G401 (cell line): ENCODE measurements at regions not wholly inside any gene's neighbourhood (a gene's known extent, or its start where the extent isn't known, plus 50 kb on each side); places are given as distances from the start of the nearest gene placed in this dataset.

Source experiments
- DNase-seq: peaks from one replicate; pipeline ENCODE4 v3.0.0-alpha.2; 2015; ENCODE audit warnings: low spot score
- in situ Hi-C: cut with HindIII; loops from 2 replicates; pipeline ENCODE4 v1.10.0; 2016; ENCODE audit warnings: low sequenced_read_pairs, mixed read lengths

DNA sequence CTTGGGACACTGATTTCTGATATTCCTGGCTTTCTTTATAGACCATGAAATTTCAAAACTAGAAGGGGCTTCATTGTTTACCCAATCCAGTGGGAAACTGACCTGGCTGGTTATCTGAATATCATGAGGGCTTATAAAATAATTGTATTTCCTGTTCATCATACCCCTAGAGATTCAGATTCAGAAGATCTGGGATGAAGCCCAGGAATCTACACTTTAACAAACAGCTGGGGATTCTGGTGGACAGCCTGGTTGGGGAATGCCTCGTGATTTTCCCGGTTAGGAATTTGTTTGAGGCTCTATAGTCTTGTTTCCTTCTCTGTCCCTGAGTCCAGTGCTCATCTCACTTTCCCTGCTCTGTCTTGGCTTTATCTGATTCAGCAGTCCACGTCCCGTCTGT lies 110.3 kb downstream of the ADRA2A start:
- no peak for DNase-seq
- in situ Hi-C loops = no loop called here

DNA sequence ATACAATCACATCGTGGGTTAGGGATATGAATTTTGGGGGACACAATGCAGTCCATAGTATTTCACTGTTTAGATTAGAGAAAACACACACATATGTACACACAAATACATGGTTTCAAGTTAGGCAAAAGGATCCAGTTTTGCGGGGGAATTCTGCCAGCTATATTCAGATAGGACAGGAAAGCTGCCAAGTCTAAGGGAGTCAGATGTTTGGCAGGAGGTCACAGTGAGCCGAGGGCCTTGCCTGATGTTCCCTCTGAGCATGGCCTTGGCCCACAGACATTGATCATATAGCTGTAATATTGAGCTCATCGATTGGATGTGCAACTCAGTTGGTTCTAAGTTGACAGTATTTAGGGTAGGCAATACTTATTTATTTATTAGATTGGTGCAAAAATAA lies 122.8 kb downstream of the ADRA2A start:
- in situ Hi-C loops = no loop called here
- no peak for DNase-seq

DNA sequence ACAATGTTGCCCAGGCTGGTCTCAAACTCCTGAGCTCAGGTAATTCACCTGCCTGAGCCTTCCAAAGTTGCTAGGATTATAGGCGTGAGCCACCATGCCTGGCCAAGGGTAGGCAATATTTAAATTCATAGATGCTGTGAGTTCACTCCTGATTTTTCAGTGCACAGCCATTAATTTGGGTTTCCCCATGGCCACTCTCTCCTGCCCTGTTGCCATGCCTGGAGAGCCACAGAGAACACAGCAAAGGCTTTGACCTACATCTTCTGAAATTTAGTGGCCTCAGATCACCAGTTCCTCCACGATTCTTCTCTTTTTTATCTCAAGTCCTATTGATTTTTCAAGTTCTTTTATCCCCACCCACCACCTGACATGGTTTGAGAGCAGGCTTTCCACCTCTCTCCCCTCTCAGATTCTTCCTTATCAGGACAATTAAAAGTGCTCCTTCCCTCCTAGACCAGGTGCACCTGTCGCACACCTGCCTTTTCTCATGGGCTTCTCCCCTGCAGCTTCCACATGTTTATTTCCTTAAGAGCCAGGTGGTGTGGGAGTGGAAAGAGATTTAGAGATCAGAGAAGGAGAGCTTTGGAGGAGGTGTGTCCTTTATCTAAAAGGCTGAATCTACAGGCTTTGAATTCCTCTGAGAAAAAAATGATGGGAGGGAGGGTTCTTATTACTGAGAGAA lies 123.8 kb downstream of the ADRA2A start:
- in situ Hi-C loops = no loop called here

DNA sequence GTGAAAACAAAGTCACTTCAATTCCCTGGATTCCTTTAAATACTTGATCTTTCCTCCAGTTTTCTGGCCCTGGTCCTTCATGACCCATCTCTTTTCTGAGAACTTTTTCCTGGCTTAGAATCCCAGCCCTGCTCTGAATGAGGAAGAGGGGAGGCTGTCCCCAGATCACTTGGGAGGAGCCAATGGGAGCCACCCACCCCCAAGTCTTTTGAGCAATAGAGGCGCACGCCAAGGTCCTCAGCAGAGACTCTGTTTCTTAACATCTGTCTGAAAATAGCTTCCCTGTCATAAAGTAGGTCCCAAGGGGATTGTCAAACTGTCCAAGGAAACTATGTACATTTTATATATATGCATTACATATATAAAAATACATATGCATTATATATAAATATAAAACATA lies 126.8 kb downstream of the ADRA2A start:
- no peak for DNase-seq
- in situ Hi-C loops = no loop called here

More for the DNA sequence above, 123.8 kb downstream of the ADRA2A start:
- DNase-seq = no peak

DNA sequence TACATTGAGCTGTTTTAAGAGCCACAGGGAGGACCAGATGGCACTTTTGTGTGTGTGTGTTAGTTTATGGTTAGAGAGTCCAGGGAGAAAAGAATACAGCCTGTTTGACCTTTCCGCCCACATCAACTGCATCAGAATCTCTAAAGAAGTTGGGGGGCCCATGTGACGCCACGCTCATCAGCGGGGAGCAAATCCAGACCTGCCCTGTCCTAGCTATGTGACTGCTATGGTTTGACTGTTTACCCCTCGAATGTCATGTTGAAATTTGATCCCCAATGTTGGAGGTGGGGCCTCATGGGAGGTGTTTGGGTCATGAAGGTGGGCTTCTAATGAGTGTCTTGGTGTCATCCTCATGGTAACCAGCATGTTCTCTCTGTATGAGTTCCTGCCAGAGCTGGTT lies 128.0 kb downstream of the ADRA2A start:
- in situ Hi-C loops = no loop called here
- DNase-seq = no peak

DNA sequence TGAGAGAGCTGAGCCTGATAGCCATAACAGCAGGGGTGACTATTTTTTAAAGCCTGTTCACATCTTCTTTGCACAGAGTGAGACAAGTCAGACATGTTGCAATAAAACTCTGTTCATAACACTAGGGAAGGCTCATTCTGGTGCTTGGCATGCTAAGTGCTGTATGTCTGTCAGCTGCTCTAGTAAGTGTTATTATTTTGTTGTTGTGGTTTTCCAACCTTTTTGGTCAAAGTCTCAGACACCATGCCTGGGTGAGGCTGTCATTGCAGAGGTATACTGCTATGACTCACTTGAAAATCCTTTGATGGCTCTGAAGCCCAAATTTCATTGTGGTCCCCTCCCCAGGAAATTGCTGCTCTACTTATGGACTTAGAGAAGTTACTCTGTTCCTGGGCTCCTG lies 129.7 kb downstream of the ADRA2A start:
- DNase-seq = no peak
- in situ Hi-C loops = no loop called here

DNA sequence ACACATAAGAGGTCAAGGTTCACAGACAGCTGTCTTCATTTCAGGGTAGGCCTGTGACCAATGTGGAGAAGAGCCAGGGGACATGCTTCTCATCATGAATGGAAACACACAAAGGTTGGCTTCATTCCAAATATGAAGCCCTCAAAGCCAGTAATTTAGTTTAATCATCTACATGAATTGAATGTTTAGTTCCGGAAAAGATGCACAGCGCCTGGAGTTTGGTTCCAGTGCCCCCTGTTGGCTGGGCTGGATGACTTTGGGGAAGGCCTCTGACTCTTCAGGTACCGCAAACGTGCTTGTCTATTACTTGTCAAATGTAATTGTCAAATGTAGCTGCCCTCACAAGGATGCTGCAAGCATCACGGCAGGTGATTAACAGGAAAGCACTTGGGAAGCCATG lies 130.7 kb downstream of the ADRA2A start:
- DNase-seq = no peak
- in situ Hi-C loops = no loop called here

DNA sequence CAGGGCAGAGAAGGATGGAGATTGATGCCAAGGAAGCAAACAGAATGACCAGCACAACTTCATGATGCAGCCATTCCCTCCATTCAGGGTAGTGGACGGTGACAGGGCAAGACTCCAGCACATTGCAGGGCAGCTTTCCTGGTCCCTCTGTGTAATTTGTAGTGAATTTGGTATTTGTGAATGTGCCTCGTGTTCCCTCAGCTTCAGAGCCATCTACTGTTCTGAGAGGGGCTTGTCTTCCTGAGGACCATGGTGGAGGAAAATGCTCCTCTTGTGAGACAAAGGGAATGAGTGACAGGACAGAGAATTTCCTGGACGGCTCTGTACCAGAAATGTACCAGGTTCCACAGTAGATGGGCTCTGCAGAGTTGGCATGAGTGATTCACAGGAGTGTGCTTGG lies 132.1 kb downstream of the ADRA2A start:
- DNase-seq = no peak
- in situ Hi-C loops = no loop called here

DNA sequence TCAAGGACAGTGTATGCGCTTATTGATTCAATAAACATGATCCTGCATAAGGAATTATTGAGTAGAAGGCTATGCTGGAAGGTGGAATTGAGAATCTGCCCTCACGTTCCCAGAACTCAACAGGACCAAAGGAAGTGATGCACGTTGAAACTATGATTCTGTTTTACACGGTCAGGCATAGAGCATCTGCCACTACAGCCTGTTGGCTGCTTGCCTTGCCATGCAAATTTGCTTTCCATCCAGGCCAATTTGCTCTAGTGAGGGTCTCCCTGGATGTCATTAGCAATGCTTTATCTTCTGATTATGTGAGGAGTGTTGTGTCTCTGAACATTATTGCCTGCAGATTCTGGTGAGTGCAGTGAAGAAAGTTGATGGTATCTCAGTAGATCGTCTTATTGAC lies 132.9 kb downstream of the ADRA2A start:
- peak; percentile 20 for DNase-seq
- in situ Hi-C loops = no loop called here

DNA sequence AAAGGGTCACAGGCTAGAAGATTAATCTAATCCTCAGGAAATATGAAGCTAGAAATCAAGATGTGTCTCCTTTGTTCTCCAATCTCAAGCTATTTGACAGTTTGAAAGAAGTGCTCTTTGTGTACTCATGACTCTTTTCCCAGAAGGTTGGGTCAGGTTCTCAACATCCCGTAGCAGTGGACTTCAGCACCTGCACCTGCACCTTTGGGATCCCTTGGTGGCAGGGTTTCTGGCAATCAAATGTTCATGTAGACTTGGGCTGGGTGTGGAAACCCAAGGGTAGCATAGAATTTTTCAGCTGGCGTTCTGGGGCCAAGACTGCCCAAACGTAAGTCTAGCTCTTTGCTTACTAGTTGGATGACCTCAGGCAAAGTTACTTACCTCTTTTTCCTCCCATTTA lies 134.4 kb downstream of the ADRA2A start:
- in situ Hi-C loops = no loop called here
- DNase-seq = no peak

DNA sequence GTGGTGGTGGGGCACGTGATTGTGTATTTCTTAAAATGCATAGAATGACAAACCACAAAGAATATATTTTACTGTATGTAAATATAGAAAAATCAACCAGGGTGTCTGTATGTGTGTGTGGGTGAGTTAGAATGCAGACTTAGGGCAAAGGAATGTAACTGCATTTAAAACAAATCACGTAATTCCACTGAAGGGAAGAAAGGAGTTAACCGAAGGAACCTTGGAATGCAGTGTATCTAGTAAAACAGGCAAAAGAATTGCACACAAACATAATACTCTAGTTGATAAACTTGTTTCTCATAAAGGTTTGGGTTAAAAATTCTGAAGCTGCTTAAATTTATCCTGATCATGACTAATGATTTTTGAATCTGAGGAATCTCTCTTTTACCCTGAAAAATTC lies 134.9 kb downstream of the ADRA2A start:
- in situ Hi-C loops = no loop called here
- no peak for DNase-seq

DNA sequence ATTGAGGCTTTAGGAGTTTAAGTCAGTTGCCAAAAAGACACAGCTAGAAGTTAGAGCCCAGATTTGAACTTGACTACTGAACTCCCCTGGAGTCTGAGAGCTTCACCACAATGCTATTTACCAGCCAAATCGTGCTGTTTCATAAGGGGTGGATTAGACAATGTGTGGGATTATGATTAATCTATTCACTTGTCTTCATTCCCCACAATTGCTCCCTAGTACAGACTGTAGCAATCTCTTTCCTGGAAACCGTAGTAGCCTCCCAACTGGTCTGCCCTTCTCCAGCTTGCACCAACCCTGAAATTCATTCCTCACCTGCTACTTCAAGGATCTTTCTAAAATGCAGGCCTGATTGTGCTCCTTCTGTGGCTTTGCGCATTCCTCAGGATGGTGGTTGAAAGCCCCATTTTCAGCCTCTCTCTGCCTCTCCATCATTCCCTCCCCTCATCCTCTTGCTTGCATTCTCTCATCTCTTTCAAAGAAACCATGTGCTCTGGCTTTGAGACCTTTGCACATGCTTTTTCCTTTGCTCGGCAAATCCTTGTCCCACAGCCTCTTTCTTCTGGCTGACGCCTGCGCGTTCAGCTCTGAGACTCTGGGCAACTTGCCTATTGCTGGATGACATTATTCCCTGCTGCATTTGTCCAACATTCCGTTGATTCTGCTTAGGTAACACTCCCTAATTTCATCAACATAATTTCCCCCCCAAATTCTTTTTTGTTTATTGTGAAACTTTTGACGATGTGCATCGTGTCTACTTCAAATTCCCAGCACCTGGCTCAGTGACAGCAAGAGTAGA lies 145.1 kb downstream of the ADRA2A start:
- in situ Hi-C loops = no loop called here

DNA sequence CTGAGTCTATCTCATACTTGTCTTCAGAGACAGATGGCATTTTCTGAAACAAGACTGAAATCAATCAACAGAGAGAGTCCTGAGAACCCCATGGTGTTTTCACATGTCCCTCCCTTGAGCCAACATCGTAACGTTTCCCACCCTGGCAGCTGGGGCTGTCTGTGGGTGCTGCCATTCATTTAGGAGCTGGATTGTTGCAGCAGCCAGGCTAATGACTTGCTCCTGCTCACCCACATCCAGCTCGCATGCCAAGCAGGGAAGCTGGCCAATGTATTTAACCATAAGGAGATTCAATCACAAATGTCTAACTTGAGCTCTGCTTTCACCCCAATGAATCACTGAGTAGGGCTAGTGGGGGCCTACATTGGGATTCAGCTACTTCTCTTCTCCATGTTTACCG lies 146.1 kb downstream of the ADRA2A start:
- in situ Hi-C loops = no loop called here
- no peak for DNase-seq

More for the DNA sequence above, 145.1 kb downstream of the ADRA2A start:
- DNase-seq = peak; percentile 51

DNA sequence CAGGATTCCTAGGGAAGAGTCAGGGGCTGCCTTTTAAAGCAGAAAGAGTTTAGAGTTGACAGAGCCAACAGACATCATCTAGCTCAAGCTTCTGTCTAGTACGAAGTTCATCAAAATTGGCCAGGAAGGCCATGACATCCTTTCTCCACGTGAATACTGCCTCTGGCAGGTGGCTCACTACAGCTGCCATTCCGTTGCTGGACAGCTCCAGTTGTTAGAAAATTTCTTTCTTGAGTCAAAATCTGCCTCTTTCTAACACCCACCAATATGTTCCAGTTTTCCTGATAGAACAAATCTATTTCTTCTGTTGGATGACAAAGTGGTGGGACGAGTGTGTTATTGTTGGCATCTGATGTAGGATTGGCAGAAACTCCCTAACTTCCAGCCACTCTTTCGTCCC lies 154.9 kb downstream of the ADRA2A start:
- DNase-seq = no peak
- in situ Hi-C loops = no loop called here

DNA sequence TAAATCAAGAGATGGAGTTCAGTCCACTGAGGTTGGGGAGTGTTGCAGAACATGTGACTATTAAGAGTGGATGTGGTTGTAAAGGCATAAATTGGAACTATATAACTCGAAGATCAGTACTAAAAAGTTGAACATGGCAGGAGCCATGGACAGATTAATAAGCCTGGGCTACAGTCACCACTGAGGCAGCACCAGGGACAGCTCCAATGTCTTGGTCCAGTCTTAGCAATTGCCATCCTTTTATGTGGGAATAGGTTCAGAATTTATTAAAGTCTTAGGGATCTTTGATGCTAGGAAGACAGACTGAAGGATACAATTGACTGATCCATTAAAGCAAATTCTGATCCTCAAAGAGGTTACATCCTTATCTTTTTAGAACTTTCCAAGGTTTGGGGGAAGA lies 156.6 kb downstream of the ADRA2A start:
- in situ Hi-C loops = no loop called here
- no peak for DNase-seq

DNA sequence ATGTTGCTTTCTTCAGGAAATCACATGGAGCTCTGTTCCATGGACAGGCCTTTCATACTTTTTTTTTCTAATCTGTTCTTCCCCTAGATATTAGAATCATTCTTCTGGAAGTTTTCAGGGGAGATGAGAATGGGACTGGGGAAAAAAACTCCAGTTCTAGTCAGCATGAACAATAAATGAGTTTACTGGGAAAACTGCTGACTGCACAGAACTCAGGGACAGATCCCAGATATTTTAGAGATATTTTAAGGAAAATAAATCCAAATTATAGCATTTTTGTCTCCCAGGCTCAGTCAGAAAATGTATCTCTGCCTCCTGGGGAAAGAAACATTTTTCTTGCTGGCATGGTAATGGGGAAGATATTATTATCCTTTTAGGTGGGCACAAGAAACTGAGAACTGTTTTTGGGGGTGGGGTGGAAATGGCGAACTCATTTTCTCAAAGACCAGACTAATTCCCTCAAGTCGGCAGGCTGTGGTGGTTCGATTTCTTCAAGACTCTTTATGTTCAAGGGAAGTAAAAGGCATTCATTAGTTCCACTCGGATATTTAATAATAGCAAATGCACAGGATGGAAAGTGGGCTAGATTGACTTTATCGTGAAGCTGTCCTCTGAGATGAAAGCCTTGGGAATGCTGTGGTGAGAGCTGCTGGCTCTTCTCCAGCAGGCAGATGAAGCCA lies 157.5 kb downstream of the ADRA2A start:
- in situ Hi-C loops = no loop called here
- no peak for DNase-seq

DNA sequence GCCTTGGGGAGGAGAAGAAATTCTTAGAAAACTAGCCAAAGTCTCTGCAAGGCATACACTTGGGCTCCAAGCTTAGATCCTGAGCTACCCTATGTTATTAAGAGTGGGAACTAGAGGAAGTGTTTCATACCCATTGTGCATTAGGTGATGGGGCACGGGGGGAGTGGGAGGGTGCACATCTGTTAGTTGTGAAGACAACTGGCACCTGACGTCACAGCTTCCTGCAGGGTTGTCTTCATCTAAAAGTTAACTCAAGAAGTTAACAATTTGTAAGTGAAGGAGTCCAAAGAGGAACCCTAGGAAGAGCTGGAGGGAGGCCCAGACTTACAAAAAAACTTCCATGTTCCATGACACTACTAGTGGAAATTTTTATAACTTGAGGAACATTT lies 158.1 kb downstream of the ADRA2A start:
- in situ Hi-C loops = no loop called here
- DNase-seq = no peak

DNA sequence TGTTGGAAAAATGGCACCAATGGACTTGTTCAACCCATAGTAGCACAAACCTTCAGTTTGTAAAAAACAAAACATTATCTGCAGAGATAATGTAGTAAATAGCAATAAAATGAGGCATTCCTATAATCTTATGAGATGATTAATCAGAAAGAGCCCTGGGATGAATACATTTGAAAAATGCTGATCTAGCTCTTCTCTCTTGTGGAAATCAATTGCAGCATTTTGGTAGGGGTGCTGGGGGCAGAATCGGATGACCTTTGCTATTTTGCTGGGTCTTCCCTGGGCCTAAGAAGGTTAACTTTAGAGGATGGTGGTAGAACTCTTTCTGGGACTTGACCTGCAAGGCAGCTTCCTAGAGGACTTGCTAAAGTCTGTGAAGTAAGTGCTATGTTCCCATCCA lies 163.5 kb downstream of the ADRA2A start:
- DNase-seq = no peak
- in situ Hi-C loops = no loop called here

DNA sequence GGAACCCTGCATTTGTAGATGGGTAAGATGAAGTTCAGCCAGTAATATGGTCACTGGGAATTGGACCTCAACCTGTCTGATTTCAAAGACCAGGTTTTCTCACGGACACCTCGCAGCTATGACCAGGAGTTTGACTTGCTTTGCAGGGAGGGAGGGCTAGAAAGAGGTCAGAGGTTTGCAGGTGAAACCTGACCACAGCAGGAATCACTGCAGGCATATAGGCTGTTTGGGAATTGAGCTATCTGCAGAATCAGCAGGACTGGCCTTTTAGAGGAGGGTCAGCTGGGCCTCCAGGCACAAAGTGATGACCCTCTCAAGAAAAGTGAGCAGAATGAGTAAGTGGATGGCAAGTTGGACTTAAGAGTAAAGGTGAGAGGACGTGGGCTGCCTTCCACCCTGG lies 166.3 kb downstream of the ADRA2A start:
- in situ Hi-C loops = no loop called here
- DNase-seq = no peak

DNA sequence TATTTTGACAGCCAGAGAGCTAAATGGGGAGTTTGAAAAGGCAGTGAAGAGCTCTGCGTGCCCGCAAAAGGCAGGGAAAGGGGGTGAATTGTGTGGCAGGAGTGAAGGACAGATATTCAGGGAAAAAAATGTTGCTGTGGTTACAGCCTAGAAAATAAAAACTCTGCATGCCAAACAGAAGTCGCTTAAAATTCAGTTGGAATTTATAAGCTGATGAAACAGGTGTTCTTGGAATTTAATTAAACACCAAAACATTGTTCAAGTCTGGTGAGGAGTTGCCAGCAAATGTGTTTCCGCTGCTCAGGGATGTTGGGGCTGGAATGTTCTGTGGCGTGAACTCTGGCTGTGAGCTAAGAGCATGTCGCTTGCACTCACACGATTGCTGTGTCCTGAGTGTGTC lies 169.3 kb downstream of the ADRA2A start:
- in situ Hi-C loops = no loop called here
- DNase-seq = no peak
